Vagina (tissue), 2 donors: ENCODE measurements at regions not wholly inside any gene's neighbourhood (a gene's known extent, or its start where the extent isn't known, plus 50 kb on each side); places are given as distances from the start of the nearest gene placed in this dataset.

ENCODE experiments used
- DNase-seq, 2 donors: peaks; one replicate each; pipeline ENCODE4 v3.0.0-alpha.2; 2017; ENCODE audit errors: extremely low spot score in 2 of 2
- H3K27ac ChIP-seq: fragments of 200-600 bp; sonication (generic); one replicate; pipeline ENCODE4 v1.5.1; 2019
- H3K27me3 ChIP-seq: fragments of 200-600 bp; sonication (generic); one replicate; pipeline ENCODE4 v1.5.1; 2019
- H3K36me3 ChIP-seq, 2 donors: fragments of 200-600 bp; sonication (generic); one replicate each; pipeline ENCODE4 v1.5.1; 2017 to 2019
- H3K4me1 ChIP-seq: fragments of 200-600 bp; sonication (generic); one replicate; pipeline ENCODE4 v1.5.1; 2019
- H3K4me3 ChIP-seq, 2 donors: fragments of 200-600 bp; sonication (generic); 1 replicate in 1 of 2; 2 replicates in 1 of 2; pipeline ENCODE4 v1.5.1; 2016 to 2019
- H3K9me3 ChIP-seq: fragments of 200-600 bp; sonication (generic); one replicate; pipeline ENCODE4 v1.5.1; 2019
- POLR2A ChIP-seq, 2 donors: fragments of 450-650 bp; IDR thresholded peaks; one replicate each; pipeline ENCODE4 v1.6.1; 2017; ENCODE audit warnings: antibody characterized with exemption in 2 of 2, mild to moderate bottlenecking in 2 of 2, moderate library complexity in 2 of 2
- POLR2AphosphoS5 ChIP-seq, 2 donors: sonication (generic); formaldehyde crosslinking; IDR thresholded peaks; one replicate each; pipeline ENCODE4 v1.9.0; 2017; ENCODE audit warnings: antibody characterized with exemption in 2 of 2, mild to moderate bottlenecking in 2 of 2, low read depth in 1 of 2; ENCODE audit not compliant: insufficient read depth in 1 of 2
- intact Hi-C: fragments of 100-400 bp; cut with DNase I; formaldehyde crosslinking; loops from one replicate; pipeline ENCODE4 v1.15.1; 2023
- TF ChIP-seq, protein P1 (sequence below), 3 experiments: fragments of 450-650 bp in 2 of 3; fragments of 200-600 bp in 1 of 3; sonication (generic) in 1 of 3; IDR thresholded peaks; one replicate each; pipeline ENCODE4 v1.5.1; 2017 to 2019; ENCODE audit warnings: antibody characterized with exemption in 3 of 3, mild to moderate bottlenecking in 2 of 3, moderate library complexity in 2 of 3

DNA sequence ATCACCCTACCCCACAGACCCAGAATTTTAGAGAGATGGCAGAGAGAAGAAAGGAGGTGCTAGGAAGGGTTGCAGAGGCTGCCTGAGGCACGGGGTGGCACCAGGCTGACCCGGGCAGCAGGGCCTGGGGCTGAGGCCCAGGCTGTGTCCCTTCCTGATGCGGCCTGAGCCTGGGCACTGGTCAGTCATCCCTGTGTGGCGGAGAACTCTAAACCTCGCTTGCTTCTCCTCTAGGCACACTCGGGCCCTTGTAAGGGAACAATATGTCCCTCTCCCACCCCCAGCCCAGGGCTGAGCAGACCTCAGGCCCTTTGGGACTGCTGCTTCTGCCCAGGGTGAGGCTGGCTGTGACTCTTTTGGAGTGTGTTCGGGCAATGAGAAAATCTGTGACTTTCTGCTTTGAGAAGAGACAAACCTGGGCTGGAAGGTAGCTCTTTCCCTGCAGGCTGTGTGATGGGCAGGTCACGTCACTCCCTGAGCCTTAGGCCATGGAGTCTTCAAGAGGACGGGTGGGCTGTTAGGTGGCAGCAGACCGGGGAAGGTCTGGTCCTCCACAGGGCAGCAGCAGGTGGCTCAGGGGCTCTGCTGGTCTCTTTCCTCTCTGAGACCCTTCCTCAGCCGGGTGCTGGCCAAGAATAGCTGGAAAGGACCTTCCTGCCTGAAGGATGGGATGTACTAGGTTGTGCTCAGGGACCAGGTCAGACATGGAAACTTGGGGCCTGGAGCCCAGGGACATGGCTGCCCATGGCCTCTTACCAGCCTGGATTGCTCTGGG is 96.8 kb downstream of the GLI2 start:
- H3K36me3 ChIP-seq: no peaks in the 10 kb centered on the region
- H3K4me1 ChIP-seq: no peaks in the 10 kb centered on the region
- no peaks in the 10 kb centered on the region for H3K9me3 ChIP-seq
- no peak for DNase-seq
- intact Hi-C loops: no loop called here
- TF ChIP-seq, protein P1, sequence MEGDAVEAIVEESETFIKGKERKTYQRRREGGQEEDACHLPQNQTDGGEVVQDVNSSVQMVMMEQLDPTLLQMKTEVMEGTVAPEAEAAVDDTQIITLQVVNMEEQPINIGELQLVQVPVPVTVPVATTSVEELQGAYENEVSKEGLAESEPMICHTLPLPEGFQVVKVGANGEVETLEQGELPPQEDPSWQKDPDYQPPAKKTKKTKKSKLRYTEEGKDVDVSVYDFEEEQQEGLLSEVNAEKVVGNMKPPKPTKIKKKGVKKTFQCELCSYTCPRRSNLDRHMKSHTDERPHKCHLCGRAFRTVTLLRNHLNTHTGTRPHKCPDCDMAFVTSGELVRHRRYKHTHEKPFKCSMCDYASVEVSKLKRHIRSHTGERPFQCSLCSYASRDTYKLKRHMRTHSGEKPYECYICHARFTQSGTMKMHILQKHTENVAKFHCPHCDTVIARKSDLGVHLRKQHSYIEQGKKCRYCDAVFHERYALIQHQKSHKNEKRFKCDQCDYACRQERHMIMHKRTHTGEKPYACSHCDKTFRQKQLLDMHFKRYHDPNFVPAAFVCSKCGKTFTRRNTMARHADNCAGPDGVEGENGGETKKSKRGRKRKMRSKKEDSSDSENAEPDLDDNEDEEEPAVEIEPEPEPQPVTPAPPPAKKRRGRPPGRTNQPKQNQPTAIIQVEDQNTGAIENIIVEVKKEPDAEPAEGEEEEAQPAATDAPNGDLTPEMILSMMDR (IDR thresholded peaks at IDR 0.05): no peak
- no peak for TF ChIP-seq POLR2AphosphoS5 (IDR thresholded peaks at IDR 0.05; ENCODE audit: insufficient read depth in 1 of 2, low read depth in 1 of 2)
- TF ChIP-seq POLR2A (IDR thresholded peaks at IDR 0.05): no peak
- H3K27ac ChIP-seq: no peak overlapping the region
- no peak overlapping the region for H3K4me3 ChIP-seq
- H3K27me3 ChIP-seq: no peaks in the 10 kb centered on the region

DNA sequence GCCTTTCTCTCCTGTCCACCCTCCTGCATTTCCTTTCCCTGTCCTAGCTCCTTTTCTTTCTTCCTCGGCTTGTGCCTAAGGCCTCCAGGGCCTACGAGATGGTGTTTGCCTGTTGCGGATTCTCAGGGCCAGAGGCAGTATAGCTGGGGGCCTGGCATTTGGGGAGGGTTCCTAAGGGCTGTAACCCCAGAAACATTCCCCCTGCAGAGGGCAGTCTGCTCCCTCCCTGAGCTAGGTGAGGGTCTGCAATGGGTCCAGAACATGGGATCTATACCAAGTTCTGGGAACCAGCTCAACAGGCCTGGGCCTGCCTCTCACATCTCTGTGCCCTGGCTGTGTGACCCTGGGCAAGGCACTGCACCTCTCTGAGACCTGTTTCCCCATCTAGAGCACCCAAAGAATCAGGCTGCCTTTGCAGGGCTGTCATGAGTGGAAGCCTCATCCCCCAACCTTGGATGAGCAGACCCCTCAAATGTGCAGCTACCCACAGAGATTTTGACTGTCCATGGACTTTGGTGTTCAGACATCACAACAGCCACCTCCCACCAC is 97.5 kb downstream of the GLI2 start:
- Histone ChIP-seq H3K9me3 (no peaks in the 10 kb centered on the region), H3K4me1 (no peaks in the 10 kb centered on the region), H3K27ac (no peak overlapping the region), H3K4me3 (no peak overlapping the region), H3K36me3 (no peaks in the 10 kb centered on the region), H3K27me3 (no peaks in the 10 kb centered on the region)
- intact Hi-C loops: no loop called here
- TF ChIP-seq, protein P1 (IDR thresholded peaks at IDR 0.05): no peak
- TF ChIP-seq POLR2A (IDR thresholded peaks at IDR 0.05) (no peak), POLR2AphosphoS5 (IDR thresholded peaks at IDR 0.05; ENCODE audit: insufficient read depth in 1 of 2, low read depth in 1 of 2) (no peak)
- DNase-seq: no peak

DNA sequence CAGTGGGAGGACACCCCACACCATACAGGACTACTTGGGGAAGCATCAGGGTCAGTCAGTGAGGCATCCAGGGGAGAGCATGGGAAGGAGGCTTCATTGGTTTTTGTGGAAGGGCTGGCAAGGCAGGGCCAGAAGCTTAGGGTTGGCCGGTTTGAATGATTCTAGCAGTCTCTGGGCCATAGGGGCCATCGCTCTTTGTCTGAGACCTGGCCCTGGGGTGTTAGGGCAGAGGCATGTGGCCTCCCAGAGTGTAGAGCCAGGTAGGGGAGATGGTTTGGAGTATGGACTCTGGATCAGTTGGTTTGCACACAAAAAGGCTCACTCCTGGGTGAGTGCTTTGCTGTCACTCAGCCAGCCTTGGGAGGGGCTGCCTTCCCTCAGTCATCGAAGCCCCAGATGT is 98.5 kb downstream of the GLI2 start:
- Histone ChIP-seq H3K9me3 (no peaks in the 10 kb centered on the region), H3K36me3 (no peaks in the 10 kb centered on the region), H3K27ac (no peak overlapping the region), H3K4me3 (no peak overlapping the region), H3K27me3 (no peaks in the 10 kb centered on the region), H3K4me1 (no peaks in the 10 kb centered on the region)
- no peak for DNase-seq
- TF ChIP-seq POLR2A (IDR thresholded peaks at IDR 0.05) (no peak), POLR2AphosphoS5 (IDR thresholded peaks at IDR 0.05; ENCODE audit: insufficient read depth in 1 of 2, low read depth in 1 of 2) (no peak)
- TF ChIP-seq, protein P1 (IDR thresholded peaks at IDR 0.05): no peak
- intact Hi-C loops: no loop called here

DNA sequence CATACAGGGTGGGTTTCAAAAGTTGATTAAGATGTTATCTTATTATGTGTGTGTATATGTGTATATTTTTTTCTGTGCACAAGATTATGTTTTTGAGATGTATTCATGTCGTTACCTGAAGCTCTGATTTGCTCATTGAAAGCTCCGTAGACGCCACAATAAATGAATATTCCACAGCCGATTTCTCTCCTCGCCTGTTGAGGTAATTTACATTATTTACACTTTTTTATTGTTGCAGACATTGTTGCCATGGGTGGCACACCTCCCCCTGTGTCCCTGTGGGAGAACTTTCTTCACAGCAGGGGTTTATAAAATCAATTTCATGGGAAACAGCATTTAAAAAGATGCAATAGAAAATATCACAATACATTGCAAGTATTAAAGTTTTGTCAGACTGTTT is 100.6 kb downstream of the GLI2 start:
- H3K9me3 ChIP-seq: no peaks in the 10 kb centered on the region
- no peaks in the 10 kb centered on the region for H3K36me3 ChIP-seq
- H3K27me3 ChIP-seq: no peaks in the 10 kb centered on the region
- DNase-seq: no peak
- TF ChIP-seq POLR2AphosphoS5 (IDR thresholded peaks at IDR 0.05; ENCODE audit: insufficient read depth in 1 of 2, low read depth in 1 of 2): no peak
- no peak for TF ChIP-seq POLR2A (IDR thresholded peaks at IDR 0.05)
- TF ChIP-seq, protein P1 (IDR thresholded peaks at IDR 0.05): no peak
- no peak overlapping the region for H3K27ac ChIP-seq
- H3K4me3 ChIP-seq: no peak overlapping the region
- no peaks in the 10 kb centered on the region for H3K4me1 ChIP-seq
- intact Hi-C loops: no loop called here
